GM11168 (cell line): ENCODE measurements at regions not wholly inside any gene's neighbourhood (a gene's known extent, or its start where the extent isn't known, plus 50 kb on each side); places are given as distances from the start of the nearest gene placed in this dataset.
"Not testable (repeated sequence)": the region's sequence is repeated elsewhere in the genome, so short reads cannot be mapped to it uniquely, and the experiment has no call there.

Experiments
- in situ Hi-C: fragments of 300-500 bp; cut with MboI; formaldehyde crosslinking; loops from one replicate; pipeline ENCODE4 v1.12.0; 2022; ENCODE audit warnings: low sequenced_read_pairs; ENCODE audit not compliant: unreplicated experiment

DNA sequence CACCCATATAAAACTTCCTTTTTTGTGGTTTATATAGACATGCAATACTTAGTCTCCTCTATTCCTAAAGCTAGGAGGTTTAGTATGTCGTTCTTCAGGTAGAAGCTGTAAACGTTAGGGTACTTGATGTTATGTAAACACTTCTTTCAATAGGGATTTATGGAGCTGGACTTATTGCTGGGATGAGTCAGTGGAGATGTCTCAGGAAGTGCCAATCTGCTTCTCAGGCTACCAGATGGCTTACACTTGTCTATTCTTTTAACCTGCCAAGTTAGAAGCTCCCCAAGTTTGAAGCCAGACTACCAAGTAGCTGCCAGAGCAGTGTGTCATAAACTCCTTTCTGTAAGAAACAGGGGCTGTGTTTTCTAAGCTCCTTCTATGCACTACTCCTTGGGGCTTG, 756.5 kb upstream of the LRRTM1 start:
- in situ Hi-C loops, result no loop called here

DNA sequence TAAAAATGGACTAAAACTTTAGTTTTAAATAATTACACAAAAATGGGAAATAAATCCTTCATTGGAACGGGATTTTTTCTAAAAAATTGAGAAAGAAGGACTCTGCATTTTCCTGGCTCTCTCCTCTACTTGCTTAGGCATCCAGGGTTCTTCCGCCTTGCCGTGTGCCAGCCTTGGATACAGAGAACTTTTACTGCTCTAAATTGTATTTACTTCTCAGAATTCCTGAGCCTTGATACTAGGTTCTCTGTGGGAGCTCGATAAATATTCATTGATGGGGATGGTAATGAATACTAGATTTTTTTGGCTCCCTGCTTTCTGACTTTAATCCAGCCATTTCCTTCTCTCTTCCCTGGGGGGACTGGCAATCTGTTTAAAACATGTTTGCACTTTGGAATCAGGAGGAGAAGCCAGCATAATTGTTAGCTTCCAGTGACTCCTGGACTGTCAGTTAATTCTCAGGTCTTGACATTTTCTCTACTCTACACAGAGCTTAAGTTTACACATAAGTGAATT, 746.1 kb upstream of the LRRTM1 start:
- in situ Hi-C loops, result no loop called here

DNA sequence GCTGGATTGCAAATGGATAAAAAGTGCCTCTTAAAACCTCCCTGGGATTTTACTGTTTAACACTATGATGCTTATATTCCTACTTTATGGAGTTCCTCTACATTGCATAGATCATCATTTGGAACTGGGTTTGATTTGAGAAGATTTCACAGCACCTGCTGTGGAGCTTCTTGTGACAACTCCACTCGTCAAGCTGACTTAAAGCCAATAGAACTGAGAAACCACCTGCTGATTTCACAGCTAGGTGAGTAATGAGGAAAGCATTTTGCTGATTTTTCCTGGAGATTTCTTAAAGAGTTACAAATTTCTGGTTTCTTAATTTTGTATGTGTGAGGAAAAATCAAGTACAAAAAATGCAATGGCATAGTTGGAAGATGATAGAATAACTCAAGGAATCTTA, 739.1 kb upstream of the LRRTM1 start:
- in situ Hi-C loops, result no loop called here

DNA sequence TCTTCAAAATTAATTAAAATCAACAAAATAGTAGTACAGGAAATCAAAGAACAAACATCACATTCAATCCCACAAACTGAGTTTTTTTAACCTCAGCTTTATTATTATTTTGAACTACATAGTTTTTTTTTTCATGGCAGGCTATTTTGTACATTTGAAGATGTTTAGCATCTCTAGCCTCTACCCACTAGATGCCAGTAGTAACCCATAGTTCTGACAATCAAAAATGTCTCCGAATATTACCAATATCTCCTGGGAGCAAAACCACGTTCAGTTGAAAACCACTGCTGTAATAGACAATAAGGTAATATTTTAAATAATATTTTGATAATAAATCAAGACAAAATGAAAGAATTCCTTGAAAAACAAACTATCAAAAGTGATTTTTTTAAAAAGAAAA, 702.6 kb upstream of the LRRTM1 start:
- in situ Hi-C loops, result no loop called here

DNA sequence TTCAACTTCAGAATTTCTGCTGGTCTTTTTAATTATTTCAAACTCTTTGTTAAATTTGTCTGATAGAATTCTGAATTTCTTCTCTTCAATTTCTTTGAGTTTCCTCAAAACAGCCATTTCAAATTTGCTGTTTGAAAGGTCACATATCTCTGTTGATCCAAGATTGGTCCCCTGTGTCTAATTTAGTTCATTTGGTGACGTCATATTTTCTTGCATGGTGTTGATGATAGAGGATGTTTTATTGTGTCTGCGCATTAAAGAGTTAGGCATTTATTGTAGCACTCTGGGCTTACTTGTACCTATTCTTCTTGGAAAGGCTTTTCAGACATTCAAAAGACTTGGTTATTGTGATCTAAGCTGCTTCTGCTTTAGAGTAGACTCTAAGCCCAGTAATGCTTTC, 698.4 kb upstream of the LRRTM1 start:
- in situ Hi-C loops, result no loop called here

DNA sequence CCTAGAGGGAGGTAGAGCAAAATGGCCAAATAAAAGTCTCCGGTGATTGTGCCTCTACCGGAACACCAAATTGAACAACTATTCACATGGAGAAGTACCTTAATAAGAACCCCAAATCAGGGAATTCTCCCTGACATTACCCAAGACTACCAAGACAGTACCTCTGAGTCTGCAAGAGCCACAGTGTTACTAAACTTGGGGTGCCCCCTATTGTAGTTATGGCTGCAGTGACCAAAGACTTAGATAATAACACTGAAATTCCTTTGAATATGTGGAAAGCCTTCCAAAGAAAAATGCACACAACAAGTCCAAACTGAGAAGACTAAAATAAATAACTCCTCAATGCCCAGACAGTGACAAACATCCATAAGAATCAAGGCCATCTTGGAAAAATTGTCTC, 682.9 kb upstream of the LRRTM1 start:
- in situ Hi-C loops, result no loop called here

DNA sequence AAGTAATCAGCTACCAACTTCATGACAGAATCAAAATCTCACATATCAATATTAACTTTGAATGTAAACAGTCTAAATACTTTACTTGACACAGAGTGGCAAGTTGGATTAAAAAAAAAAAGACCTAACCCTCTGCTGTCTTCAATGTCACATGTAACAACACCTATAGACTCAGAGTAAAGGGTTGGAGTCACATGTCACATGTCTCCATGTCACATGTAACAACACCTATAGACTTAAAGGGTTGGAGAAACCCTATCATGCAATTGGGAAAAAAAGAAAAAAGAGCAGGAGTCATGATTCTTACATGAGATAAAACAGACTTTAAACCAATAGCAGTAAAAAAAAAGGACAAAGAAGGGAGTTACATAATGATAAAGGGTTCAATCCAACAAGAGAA, 665.3 kb upstream of the LRRTM1 start:
- in situ Hi-C loops, result no loop called here

DNA sequence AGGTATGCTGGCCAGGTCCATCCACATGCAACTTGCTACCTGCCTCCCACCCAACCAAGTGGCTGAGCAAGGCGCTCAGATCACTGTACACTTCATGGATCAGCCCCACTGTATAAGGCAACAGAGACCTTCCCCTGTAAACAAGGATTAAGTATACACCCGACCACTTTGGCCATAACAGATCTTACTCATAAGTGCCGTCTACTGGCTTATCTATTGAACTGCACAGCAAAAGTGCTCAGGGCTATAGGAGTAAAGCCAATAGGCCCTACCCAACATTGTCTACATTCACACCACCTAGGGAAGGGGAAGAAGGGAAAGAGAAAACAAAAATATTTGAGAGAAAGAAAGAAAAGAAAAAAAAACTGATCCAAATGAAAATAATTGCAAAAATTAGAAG, 663.9 kb upstream of the LRRTM1 start:
- in situ Hi-C loops, result no loop called here

DNA sequence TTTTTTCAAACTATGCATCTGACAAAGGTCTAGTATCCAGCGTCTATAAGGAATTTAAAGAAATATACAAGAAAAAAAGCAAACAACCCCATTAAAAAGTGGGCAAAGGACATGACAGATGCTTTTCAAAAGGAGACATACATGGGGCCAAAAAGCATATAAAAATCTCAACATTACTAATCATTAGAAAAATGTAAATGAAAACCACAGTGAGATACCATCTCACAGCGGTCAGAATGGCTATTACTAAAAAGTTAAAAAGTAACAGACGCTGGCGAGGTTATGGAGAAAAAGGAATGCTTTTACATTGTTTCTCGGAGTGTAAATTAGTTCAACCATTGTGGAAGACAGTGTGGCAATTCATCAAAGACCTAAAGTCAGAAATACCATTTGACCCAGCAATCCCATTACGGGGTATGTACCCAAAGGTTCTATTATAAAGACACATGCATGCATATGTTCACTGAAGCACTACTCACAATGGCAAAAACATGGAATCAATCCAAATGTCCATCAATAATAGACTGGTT, 643.1 kb upstream of the LRRTM1 start:
- in situ Hi-C loops, result no loop called here

DNA sequence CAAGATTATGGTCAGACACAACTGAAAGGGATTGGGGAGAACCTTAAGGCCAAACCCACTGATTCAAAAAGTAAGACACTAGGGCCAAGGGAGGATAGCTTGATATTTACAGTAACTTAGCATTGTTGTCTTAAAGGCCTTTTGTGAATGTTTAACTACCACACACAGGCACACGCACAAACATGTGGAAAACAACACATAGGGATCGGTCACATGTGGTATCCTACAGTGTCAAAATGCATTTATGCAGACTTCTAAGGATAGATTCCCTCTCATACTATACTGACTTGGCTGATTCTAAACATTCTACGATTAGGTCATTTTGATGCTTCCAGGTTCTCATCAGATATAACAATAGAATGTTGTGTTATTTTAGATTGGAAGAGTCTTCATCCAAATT, 638.9 kb upstream of the LRRTM1 start:
- in situ Hi-C loops, result no loop called here

DNA sequence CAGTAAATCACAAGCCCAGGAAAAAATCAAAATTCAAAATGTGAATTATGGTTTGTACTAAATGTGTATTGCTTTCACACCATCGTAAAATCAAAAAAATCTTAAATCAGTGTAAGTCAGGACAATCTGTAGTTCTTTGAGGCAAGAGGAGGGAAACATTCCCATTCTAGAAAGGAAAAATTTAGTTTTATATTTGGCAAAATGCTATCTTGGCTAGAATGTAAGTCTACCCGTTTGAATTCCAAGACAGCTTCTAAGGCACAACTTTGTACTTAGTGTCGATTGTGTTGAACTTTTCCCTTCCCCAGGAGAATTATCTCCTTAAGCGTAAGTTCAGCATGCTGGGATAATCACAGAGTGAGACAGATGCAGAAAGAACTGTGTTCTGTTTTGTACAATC, 638.2 kb upstream of the LRRTM1 start:
- in situ Hi-C loops, result no loop called here

DNA sequence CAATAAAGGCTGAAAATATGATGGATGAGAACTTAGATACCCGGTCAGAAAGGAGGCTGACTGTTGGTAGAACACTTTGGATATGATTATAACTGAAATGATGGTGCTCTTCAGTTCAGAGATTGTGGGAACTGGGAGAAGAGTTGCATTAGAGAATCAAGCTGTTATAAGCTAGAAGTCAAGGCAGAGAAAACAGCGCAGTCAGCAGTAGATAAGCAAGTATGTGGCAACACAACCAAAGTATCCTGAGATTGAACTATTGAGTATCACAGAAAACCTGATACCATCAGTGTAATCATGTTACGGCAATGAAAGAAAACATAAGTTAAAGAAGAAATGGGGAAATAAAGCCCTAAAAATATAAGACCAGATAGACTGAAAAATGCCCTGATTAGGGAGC, 633.9 kb upstream of the LRRTM1 start:
- in situ Hi-C loops, result no loop called here

DNA sequence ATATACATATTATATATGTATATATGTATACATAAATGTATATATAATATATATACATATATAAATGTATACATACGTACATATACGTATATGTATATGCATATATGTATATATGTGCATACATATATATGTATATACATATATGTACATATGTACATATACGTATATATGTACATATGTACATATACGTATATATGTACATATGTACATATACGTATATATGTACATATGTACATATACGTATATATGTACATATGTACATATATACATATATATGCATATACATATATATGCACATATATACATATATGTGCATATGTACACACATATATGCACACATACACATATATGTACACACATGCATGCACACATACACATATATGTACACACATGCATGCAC, 627.3 kb upstream of the LRRTM1 start:
- in situ Hi-C loops, result not testable (repeated sequence)

DNA sequence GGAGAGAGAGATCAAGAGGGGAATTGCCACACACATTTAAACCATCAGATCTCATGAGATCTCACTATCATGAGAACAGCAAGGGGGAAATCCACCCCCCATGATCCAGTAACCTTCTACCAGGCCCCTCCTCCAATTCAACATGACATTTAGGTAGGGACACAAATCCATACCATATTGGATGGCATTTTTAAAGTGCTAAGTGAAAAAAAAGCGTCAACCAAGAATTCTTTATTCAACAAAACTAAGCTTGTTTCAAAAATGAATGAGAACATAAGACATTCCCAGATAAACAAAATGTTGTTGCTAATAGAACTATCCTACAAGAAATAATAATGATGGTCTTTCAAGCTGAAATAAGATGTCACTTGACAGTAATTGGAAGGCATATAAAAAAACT, 626.2 kb upstream of the LRRTM1 start:
- in situ Hi-C loops, result no loop called here

DNA sequence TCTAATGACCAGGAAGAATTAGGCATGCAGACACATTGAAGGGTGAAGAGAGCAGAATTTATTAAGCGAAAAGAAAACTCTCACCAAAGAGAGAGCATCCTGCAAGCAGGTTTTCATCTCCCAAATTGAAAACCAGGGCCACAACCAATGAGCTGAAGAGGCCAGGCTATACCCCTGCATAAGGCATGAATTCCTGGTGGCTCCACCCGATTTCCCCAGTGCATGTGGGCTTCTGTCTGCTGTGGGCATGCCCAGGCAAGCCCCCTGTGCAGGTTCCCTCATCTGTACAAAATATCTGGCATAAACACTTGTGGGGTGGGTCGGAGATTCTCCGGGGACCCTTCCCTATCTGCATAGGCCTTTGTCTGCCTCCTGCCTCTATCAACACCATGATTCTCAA, 621.6 kb upstream of the LRRTM1 start:
- in situ Hi-C loops, result no loop called here

DNA sequence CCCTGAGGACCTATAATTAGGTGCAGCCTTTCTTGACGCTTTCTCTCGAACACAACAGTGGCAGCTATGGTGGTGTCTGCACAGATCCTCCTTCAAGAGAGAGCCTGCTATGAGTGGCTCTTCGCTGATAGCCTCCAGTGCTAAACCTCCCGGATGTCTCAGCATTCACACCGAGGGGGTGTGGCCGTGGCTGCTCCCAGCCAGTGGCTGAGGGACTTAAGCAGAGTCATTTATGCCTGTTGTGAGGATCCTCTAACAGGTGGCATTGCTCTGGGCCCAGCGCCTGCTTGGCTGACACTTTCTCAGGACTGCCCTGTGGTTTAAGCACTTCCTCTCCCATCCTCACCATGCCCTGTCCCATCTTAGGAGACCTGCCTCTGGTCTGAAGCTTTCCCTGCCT, 592.0 kb upstream of the LRRTM1 start:
- in situ Hi-C loops, result no loop called here

DNA sequence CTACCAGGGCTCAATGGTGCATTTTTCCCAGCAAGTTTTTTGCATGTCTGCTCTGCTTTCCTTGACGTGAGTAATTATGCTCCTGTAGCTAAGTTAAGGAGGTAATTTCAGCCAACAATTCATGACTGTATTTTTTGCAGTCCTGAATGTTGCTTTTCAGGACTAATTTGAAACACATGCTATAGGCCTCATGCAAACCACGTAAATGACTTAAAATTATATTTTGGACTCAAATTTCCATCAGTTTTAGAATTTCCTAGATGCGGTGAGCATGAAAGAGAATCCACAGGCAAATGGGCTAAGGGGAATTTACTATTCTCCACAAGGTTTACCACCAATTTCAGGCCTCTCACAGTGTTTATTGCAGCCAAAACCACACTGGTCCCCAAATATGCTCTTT, 589.9 kb upstream of the LRRTM1 start:
- in situ Hi-C loops, result no loop called here

DNA sequence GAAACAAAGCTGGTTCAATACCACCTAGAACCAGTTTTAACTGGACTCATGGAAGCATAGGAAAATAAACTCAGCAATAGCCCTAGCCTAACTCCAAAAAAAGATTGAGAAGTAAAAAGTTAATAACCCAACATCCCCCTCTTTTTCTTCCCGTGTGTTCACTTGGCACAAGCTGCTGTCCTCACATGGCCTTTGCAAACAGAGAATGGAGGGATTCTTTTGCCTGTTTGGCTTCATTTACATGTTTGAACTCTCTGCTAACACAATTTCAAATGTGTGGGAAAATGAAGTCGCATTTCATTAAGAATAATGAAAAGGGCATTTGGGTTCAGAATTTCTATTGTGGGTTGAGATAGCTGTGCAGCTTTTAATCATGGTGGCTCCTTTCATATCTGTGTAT, 589.2 kb upstream of the LRRTM1 start:
- in situ Hi-C loops, result no loop called here

DNA sequence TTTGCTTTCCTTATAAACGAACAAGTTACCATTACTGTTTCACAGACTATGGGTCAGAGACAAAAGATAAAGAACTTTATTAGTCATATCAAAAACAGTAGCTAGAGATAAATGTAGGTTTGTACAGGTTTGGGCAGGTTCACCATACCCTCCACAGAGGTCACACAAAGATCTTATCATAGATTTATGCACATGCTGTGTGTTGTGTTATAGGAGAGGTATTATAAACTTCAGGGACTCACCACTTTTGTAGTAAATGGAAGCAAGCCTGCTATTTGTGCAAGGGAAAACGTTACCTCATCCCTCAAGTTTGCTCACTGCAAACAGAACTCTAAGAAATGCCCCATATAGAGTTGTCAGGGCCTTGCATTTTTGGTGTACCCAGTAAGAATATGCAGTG, 584.5 kb upstream of the LRRTM1 start:
- in situ Hi-C loops, result no loop called here

DNA sequence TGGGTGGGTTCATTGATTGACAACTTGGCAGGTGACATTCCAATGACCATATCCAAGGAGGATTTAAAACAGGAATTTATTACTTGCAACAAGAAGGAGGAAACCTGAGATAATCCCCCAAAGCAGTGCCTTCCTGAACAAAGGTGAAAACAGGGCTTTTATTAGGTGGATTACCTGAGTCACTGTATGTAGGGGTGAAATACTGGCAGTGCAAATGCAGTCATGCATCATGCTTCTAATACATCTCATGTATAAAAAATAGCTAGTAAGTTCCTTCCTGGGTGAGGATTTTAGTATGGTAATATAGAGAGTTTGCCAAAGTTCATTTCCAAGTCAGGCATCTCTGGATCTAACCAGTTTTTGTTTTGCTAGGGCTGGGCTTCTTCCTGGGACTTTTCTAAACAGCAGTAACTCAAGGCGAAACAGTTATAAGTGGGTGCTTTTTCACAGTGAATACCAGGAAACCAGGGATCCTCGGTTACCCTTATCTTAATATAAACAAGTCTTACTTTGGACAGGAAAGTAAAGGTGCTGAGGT, 583.4 kb upstream of the LRRTM1 start:
- in situ Hi-C loops, result no loop called here

DNA sequence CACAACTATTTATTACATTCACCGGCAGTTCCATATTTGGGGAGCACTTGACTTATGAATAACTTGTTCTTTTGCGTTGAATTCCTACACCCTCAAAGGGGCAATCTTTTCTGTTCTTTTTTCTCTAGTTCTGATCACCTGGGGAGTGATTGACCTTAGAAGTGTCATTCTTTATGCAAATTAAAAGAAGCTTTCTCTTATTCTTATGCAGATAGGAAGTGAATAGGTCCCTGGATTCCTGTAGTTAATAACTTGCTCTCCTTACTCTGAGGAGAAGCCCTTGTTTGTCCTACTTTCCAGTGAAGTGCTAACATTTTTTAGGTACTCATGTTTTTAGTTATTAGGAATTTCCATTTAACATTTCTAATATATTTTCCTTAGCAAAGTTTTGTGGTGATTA, 569.8 kb upstream of the LRRTM1 start:
- in situ Hi-C loops, result loop anchor here (25.0 kb wide), 1 partner anchor 337 kb away; no protein-coding TSS in a partner anchor

DNA sequence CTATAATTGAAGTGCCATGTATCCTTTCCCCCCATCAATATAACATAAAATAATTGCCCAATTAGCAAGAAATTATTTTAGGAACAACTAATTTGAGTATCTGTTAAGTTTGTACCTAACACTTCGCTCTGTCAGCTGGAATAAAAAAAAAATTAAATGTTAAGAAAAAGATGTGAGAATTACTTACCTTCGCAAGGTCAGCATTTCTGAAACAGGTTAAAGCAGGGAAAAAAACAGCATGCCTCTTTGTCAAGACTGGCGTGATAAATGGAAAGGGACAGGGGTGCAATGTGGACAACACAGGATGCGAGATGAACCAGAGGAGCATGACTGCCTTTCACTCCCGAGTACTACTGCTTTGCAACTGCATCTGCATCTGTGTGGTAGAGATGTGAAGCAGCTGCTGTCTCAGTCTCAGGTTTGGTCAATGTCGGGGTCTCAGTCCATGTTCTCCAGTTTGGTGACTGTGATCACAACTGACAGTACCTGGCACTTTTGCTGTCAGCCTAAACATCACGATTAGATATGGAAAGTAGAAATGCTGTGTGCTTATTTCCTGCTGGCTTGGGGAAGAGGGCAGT, 565.4 kb upstream of the LRRTM1 start:
- in situ Hi-C loops, result loop anchor here (25.0 kb wide), 1 partner anchor 333 kb away; no protein-coding TSS in a partner anchor
